ENCODE measurements at regions not wholly inside any gene's neighbourhood (a gene's known extent, or its start where the extent isn't known, plus 50 kb on each side); places are given as distances from the start of the nearest gene placed in this dataset.
"Not testable (repeated sequence)": the region's sequence is repeated elsewhere in the genome, so short reads cannot be mapped to it uniquely, and the experiment has no call there.

GRCh38 chr18:45342166-45342565, 273.1 kb upstream of the SLC14A2 start:
- DNase-seq (ENCODE audit: low read depth), result no peak

- no peak for DNase-seq (ENCODE audit: low read depth)
Observed at GRCh38 chr18:45342653-45343052, 272.6 kb upstream of the SLC14A2 start.

GRCh38 chr18:45343365-45343764, 271.9 kb upstream of the SLC14A2 start:
- no peak for DNase-seq (ENCODE audit: low read depth)

GRCh38 chr18:45344680-45345079, 270.6 kb upstream of the SLC14A2 start:
- not testable (repeated sequence) for DNase-seq (ENCODE audit: low read depth)

- no peak for DNase-seq (ENCODE audit: low read depth)
Observed at GRCh38 chr18:45349019-45349418, 266.3 kb upstream of the SLC14A2 start.

GRCh38 chr18:45349467-45349866, 265.8 kb upstream of the SLC14A2 start:
- DNase-seq (ENCODE audit: low read depth), result no peak

- no peak for DNase-seq (ENCODE audit: low read depth)
Observed at GRCh38 chr18:45350404-45351156, 264.7 kb upstream of the SLC14A2 start.

- no peak for DNase-seq (ENCODE audit: low read depth)
Observed at GRCh38 chr18:45352874-45353273, 262.4 kb upstream of the SLC14A2 start.

- DNase-seq (ENCODE audit: low read depth), result no peak
Observed at GRCh38 chr18:45353530-45353929, 261.7 kb upstream of the SLC14A2 start.

GRCh38 chr18:45355944-45356520, 259.2 kb upstream of the SLC14A2 start:
- DNase-seq (ENCODE audit: low read depth), result no peak

GRCh38 chr18:45357686-45358470, 257.4 kb upstream of the SLC14A2 start:
- no peak for DNase-seq (ENCODE audit: low read depth)

- DNase-seq (ENCODE audit: low read depth), result no peak
Observed at GRCh38 chr18:45359275-45360009, 255.8 kb upstream of the SLC14A2 start.

- no peak for DNase-seq (ENCODE audit: low read depth)
Observed at GRCh38 chr18:45361125-45361851, 254.0 kb upstream of the SLC14A2 start.

GRCh38 chr18:45363196-45363595, 252.1 kb upstream of the SLC14A2 start:
- no peak for DNase-seq (ENCODE audit: low read depth)

- DNase-seq (ENCODE audit: low read depth), result no peak
Observed at GRCh38 chr18:45365835-45366234, 249.4 kb upstream of the SLC14A2 start.

GRCh38 chr18:45370255-45371010, 244.8 kb upstream of the SLC14A2 start:
- no peak for DNase-seq (ENCODE audit: low read depth)

- no peak for DNase-seq (ENCODE audit: low read depth)
Observed at GRCh38 chr18:45373286-45373880, 241.9 kb upstream of the SLC14A2 start.

- no peak for DNase-seq (ENCODE audit: low read depth)
Observed at GRCh38 chr18:45374236-45374635, 241.0 kb upstream of the SLC14A2 start.

- no peak for DNase-seq (ENCODE audit: low read depth)
Observed at GRCh38 chr18:45374878-45375630, 240.2 kb upstream of the SLC14A2 start.

GRCh38 chr18:45376193-45376592, 239.1 kb upstream of the SLC14A2 start:
- DNase-seq (ENCODE audit: low read depth), result no peak

All from non-pigmented ciliary epithelial cell (primary cell).